Stomach smooth muscle (tissue), 2 donors: ENCODE measurements at regions not wholly inside any gene's neighbourhood (a gene's known extent, or its start where the extent isn't known, plus 50 kb on each side); places are given as distances from the start of the nearest gene placed in this dataset.

Experiments used
- H3K27ac ChIP-seq: one replicate; pipeline ENCODE4 v1.7.0; 2013; ENCODE audit warnings: mild to moderate bottlenecking, low read length, inconsistent platforms
- H3K27me3 ChIP-seq, 2 donors: one replicate each; pipeline ENCODE4 v1.7.0; 2013; ENCODE audit warnings: low read length in 2 of 2; ENCODE audit not compliant: insufficient read depth in 2 of 2, control insufficient read depth in 1 of 2
- H3K36me3 ChIP-seq, 2 donors: one replicate each; pipeline ENCODE4 v1.7.0; 2013; ENCODE audit warnings: low read length in 2 of 2; ENCODE audit not compliant: control insufficient read depth in 2 of 2, insufficient read depth in 2 of 2
- H3K4me1 ChIP-seq: one replicate; pipeline ENCODE4 v1.7.0; 2013; ENCODE audit warnings: low read length; ENCODE audit not compliant: control insufficient read depth, insufficient read depth
- H3K4me3 ChIP-seq, 2 donors: one replicate each; pipeline ENCODE4 v1.7.0; 2013; ENCODE audit warnings: low read length in 2 of 2
- H3K9ac ChIP-seq, 2 donors: one replicate each; pipeline ENCODE4 v1.7.0; 2013; ENCODE audit warnings: low read length in 2 of 2, mild to moderate bottlenecking in 1 of 2
- H3K9me3 ChIP-seq, 2 donors: one replicate each; pipeline ENCODE4 v1.7.0; 2013; ENCODE audit warnings: low read length in 2 of 2; ENCODE audit not compliant: control insufficient read depth in 2 of 2
- donor health status: healthy.
- donor health status: Pancreatic carcinoma.

DNA sequence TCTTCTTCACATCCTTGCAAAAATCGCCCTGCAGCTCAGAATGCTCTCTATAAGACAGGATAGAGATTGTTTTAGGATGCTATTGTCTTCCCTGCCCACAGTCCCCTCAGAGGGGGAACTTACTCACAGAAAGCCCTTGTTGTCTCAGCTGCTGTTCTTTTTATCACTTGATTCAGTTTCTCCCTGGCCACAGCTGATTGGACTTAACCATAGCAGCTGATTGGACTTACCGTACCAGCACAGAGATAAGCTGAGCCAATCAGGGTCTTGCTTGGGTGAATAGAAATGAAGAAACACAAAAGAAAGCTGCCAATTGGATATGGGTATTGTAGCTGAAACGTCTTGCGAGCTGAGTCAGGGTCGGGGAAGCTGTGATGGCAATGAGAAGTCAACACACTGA, 194.2 kb upstream of the MEX3C start:
- H3K36me3 ChIP-seq = no peaks in the 10 kb centered on the region
- no peak overlapping the region for H3K4me3 ChIP-seq
- no peaks in the 10 kb centered on the region for H3K4me1 ChIP-seq
- no peaks in the 10 kb centered on the region for H3K27me3 ChIP-seq
- H3K27ac ChIP-seq = no peak overlapping the region
- no peak overlapping the region for H3K9ac ChIP-seq
- H3K9me3 ChIP-seq = no peaks in the 10 kb centered on the region

DNA sequence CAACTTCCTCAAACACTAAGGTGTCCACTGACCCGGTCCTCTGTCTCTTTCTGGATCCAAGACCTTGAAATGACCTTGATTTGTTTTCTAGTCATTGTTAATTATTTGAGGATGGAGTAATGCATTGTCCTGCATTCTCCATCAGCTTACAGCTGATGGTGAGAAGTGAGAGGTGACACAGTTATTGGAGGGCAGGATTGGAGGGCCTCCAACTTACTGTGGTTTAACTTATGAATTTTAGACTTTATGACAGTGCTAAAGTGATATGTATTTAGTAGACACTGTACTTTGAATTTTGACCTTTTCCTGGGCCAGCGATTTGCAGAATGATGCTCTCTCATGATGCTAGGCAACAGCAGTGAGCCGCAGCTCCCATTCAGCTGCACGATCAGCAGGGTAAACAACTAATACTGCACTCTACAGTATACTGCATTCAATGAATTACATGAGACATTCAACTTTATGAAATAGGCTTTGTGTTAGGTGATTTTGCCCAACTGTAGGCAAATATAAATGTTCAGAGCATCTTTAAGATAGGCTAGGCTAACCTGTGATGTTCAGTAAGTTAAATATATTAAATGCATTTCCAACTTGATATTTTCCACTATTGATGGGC, 200.0 kb upstream of the MEX3C start:
- no peak overlapping the region for H3K9ac ChIP-seq
- H3K9me3 ChIP-seq = no peaks in the 10 kb centered on the region
- no peaks in the 10 kb centered on the region for H3K36me3 ChIP-seq
- H3K4me1 ChIP-seq = no peaks in the 10 kb centered on the region
- no peak overlapping the region for H3K4me3 ChIP-seq
- H3K27ac ChIP-seq = no peak overlapping the region
- H3K27me3 ChIP-seq = no peaks in the 10 kb centered on the region

DNA sequence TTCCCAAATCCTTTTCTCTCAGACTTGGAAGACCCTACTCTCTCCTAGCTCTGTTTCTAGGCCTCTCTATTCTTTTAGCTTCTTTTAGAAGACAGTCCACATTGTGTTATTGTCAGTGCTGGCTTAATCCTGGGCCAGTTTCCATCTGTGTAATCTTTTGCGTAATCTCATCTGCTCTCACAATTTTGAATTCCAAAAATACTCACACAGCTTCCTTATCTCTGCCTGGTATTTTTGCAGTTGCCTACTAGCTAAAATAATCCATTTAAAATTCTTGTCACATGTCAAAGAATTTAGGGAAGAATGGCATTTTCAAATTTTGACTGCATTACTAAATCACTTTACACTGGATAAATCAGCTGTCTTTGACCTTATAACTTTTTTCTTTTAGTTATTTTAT, 200.6 kb upstream of the MEX3C start:
- Histone ChIP-seq H3K9me3 (no peaks in the 10 kb centered on the region), H3K4me1 (no peaks in the 10 kb centered on the region), H3K36me3 (no peaks in the 10 kb centered on the region), H3K27ac (no peak overlapping the region), H3K4me3 (no peak overlapping the region), H3K9ac (no peak overlapping the region), H3K27me3 (no peaks in the 10 kb centered on the region)

DNA sequence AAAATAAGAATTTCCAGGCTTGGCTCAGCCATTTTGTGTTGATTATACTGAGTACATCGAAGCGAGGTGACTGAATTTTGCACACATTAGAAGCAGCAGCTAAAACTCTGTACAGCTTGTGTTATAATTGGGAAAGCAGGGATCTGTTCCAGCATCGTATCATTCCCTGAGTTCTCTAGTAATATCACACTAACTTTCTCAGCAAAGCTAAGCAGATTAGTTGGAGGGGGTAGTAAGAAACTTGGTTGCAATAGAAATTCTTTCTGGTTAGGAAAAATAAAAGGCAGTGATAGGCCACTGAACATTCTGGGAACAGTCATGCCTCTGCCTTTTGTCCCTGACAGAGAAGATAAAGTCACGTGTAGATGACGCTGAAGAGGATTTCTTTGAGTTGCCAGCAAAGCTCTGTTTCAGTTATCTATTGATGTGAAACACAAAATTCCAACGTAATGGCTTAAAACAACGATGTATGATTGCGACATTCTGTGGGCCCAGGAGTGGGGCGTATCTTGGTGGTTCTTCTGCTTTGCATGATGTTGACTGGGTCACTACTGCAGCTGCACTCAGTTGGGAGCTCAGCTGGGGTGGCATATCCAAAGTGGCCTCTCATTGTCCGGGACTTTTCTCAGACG, 202.1 kb upstream of the MEX3C start:
- Histone ChIP-seq H3K36me3 (no peaks in the 10 kb centered on the region), H3K9ac (no peak overlapping the region), H3K4me3 (no peak overlapping the region), H3K27ac (no peak overlapping the region), H3K27me3 (no peaks in the 10 kb centered on the region), H3K9me3 (no peaks in the 10 kb centered on the region), H3K4me1 (no peaks in the 10 kb centered on the region)

DNA sequence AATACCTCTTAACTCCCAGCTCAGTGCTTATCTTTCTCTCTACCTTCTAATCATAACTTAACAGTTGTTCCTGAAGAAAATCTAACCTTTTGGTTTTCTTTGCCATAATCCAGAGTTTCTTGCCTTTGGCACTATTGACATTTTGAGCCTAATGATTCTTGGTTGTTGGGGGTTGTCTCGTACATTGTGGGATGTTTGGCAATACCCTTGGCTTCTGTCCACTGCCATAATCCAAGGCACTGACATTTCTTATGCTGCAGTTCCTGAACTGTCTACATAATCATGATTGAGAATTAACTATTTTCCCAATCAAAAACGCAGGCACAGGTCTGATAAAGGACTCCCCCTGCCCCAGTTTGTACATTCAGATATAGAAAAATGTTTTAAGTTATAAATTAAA, 203.2 kb upstream of the MEX3C start:
- H3K4me3 ChIP-seq = no peak overlapping the region
- H3K36me3 ChIP-seq = no peaks in the 10 kb centered on the region
- no peak overlapping the region for H3K27ac ChIP-seq
- no peak overlapping the region for H3K9ac ChIP-seq
- H3K4me1 ChIP-seq = no peaks in the 10 kb centered on the region
- H3K27me3 ChIP-seq = no peaks in the 10 kb centered on the region
- no peaks in the 10 kb centered on the region for H3K9me3 ChIP-seq

DNA sequence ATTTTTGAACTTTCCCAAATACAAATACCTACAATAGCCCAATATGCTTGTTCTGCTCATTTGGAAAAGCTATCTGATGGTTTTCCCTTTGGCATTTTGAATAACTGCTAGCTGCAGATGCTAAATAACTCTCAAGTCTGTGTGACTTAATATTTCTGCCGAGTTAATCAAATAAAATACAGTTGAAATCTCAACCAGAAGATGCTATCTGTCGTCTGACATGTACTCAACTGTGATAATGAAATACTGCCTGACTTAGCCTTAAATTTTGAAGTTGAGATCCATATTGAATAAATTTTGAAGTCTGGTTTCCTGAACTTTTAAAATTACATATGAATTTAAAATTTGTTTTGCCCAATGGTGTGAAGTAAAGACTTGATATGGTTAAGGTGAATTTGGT, 204.4 kb upstream of the MEX3C start:
- Histone ChIP-seq H3K4me3 (no peak overlapping the region), H3K4me1 (no peaks in the 10 kb centered on the region), H3K36me3 (no peaks in the 10 kb centered on the region), H3K27ac (no peak overlapping the region), H3K9ac (no peak overlapping the region), H3K9me3 (no peaks in the 10 kb centered on the region), H3K27me3 (no peaks in the 10 kb centered on the region)

DNA sequence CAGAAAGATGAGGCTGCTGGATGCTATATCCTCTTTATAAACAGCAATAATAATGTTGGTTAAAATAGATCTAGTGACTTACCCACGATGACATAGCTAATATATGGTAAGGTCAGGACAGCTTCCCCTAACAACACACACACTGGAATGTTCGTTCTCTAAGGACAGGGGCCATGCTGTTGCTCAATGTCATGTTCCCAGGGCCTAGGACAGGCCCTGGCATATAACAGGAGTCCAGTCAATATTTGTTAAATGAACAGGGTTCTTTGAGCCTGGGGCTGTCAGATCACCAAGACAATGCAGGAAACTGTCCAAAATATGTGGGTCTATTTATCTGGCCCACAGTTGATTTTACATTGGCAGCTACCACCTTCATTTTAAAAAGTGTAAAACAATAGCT, 207.1 kb upstream of the MEX3C start:
- H3K9me3 ChIP-seq = no peaks in the 10 kb centered on the region
- H3K36me3 ChIP-seq = no peaks in the 10 kb centered on the region
- no peaks in the 10 kb centered on the region for H3K4me1 ChIP-seq
- H3K4me3 ChIP-seq = no peak overlapping the region
- no peak overlapping the region for H3K9ac ChIP-seq
- H3K27me3 ChIP-seq = no peaks in the 10 kb centered on the region
- no peak overlapping the region for H3K27ac ChIP-seq

DNA sequence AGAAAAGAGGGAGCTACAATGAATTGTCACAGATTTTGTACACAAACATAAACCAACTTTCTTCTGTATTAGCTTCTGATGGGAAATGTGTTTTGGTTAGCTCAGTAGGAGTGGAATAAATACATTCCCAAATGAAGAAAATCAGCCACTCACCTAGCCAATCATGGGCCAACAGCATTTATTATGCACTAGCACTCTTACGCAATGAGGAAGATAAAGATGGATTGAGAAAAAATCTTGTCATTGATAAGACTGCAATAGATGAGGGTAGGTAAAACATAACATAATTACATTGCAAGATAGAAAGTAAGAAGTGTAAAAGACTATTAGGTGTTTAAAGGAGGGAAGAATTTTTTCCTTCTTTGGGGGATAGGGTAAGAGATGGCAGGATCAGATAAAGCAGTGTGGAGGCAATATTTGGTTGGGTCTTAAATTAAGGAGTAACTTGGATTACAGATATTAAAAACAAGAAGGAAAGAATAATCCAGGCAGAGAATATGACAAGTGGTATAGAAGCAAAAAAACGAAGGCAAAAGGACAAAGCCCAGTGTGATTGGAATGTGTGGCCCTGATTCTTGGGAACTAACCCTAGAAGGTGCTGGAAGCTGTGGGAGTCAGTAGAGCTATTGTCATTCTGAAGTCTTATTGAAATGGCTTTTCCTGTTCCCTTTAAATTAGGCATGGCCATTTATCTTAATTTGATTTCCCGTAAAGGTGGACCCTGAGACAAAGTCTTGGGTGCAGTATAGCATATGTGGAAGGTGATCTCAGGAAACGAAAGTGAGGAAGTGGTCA, 208.4 kb upstream of the MEX3C start:
- Histone ChIP-seq H3K9me3 (no peaks in the 10 kb centered on the region), H3K27ac (no peak overlapping the region), H3K27me3 (no peaks in the 10 kb centered on the region), H3K36me3 (no peaks in the 10 kb centered on the region), H3K9ac (no peak overlapping the region), H3K4me3 (no peak overlapping the region), H3K4me1 (no peaks in the 10 kb centered on the region)

DNA sequence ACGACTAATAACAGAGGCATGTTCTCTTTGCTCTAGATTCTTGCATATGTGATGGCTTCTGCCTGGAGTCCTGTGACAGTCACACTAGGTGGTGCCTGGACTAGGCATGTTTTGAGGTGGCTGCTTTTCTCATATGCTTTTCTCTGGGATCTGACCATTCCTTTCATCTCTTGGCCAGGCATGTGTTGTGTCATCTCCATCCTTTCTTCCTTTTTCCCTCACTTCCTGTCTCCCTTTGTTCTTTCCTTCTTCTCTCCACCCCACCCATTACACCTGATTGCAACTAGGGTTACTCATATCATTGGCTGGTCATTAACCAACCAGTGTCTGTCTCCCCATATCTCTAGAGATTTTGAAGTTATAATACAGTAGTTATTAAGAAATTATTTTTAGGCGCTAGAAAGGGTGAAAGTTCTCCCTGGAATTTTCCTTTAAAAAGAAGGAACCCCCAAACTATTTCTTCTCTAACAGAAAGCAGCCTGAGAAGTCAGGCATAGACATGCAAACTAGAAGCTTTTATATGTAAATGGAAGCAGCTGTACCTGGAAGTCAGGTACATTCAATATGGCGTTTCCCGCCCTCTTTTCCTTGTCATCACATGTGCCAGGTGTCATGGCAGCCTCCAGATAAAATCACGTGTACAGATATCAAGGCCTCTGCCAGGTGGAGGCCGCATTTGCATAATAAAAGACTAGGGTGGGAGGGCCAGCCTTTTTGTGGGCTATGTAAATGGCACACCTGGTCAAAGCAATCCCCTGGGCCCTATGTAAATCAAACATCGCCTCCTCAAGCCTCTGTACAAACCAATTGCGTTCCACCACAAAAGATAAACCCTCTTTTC, 220.4 kb upstream of the MEX3C start:
- Histone ChIP-seq H3K9ac (no peak overlapping the region), H3K27ac (no peak overlapping the region), H3K4me1 (no peaks in the 10 kb centered on the region), H3K36me3 (no peaks in the 10 kb centered on the region), H3K4me3 (no peak overlapping the region), H3K9me3 (no peaks in the 10 kb centered on the region), H3K27me3 (peaks cover 0 to 2% of the 10 kb centered on the region in 2 donors)

DNA sequence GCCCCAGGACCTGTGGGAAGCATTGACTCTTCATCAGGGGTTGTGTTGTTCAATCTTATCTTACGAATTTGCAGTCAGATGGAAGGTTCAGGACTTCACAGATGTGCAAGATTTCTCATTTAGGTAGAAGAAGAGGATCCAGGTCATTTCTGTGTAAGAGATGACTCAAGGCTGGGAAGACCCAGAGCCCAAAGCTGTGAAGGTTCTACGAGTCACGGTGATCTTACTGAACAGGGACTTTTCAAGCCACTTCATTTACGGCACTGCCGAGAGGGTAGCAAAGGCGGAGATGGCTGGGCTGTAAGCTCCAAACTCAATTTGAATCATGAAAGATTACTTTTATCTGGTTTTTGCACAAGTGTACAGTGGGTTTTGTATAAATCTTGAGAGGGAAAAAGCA, 228.0 kb upstream of the MEX3C start:
- no peak overlapping the region for H3K27ac ChIP-seq
- no peaks in the 10 kb centered on the region for H3K4me1 ChIP-seq
- no peaks in the 10 kb centered on the region for H3K27me3 ChIP-seq
- no peaks in the 10 kb centered on the region for H3K36me3 ChIP-seq
- no peak overlapping the region for H3K9ac ChIP-seq
- no peaks in the 10 kb centered on the region for H3K9me3 ChIP-seq
- H3K4me3 ChIP-seq = no peak overlapping the region
